NCI-H2196 (cell line): ENCODE measurements at regions not wholly inside any gene's neighbourhood (a gene's known extent, or its start where the extent isn't known, plus 50 kb on each side); places are given as distances from the start of the nearest gene placed in this dataset.
"Not testable (repeated sequence)": the region's sequence is repeated elsewhere in the genome, so short reads cannot be mapped to it uniquely, and the experiment has no call there.

ENCODE experiments used
- DNase-seq: peaks from one replicate; lab custom pipeline; 2025; ENCODE audit not compliant: unreplicated experiment; lab: John Stamatoyannopoulos, UW

- DNase-seq: no peak
Measured at GRCh38 chr22:23397613-23398567, 182.2 kb downstream of the IGLL1 start.

- no peak for DNase-seq
Measured at GRCh38 chr22:23397008-23397612, 183.0 kb downstream of the IGLL1 start.

- DNase-seq: no peak
Measured at GRCh38 chr22:23396362-23397007, 183.6 kb downstream of the IGLL1 start.

GRCh38 chr22:23395530-23396361, 184.3 kb downstream of the IGLL1 start:
- DNase-seq: no peak

- no peak for DNase-seq
Measured at GRCh38 chr22:23394525-23395326, 185.4 kb downstream of the IGLL1 start.

- DNase-seq: no peak
Measured at GRCh38 chr22:23393721-23394320, 186.3 kb downstream of the IGLL1 start.

- not testable (repeated sequence) for DNase-seq
Measured at GRCh38 chr22:23393199-23393598, 186.9 kb downstream of the IGLL1 start.

- no peak for DNase-seq
Measured at GRCh38 chr22:23392420-23393121, 187.5 kb downstream of the IGLL1 start.

GRCh38 chr22:23391022-23391421, 189.1 kb downstream of the IGLL1 start:
- DNase-seq: no peak

GRCh38 chr22:23389271-23390071, 190.6 kb downstream of the IGLL1 start:
- DNase-seq: no peak

GRCh38 chr22:23388517-23388890, 191.6 kb downstream of the IGLL1 start:
- DNase-seq: no peak

- DNase-seq: no peak
Measured at GRCh38 chr22:23387827-23388516, 192.1 kb downstream of the IGLL1 start.

GRCh38 chr22:23386822-23387580, 193.1 kb downstream of the IGLL1 start:
- no peak for DNase-seq

- peak; percentile 62 for DNase-seq
Measured at GRCh38 chr22:23385678-23386631, 194.1 kb downstream of the IGLL1 start.

- DNase-seq: no peak
Measured at GRCh38 chr22:23384923-23385677, 195.0 kb downstream of the IGLL1 start.
